M059J (cell line): ENCODE measurements at regions not wholly inside any gene's neighbourhood (a gene's known extent, or its start where the extent isn't known, plus 50 kb on each side); places are given as distances from the start of the nearest gene placed in this dataset.

Experiments used
- DNase-seq: peaks from one replicate; pipeline ENCODE4 v3.0.0-alpha.2; 2012; ENCODE audit warnings: low read depth

DNA sequence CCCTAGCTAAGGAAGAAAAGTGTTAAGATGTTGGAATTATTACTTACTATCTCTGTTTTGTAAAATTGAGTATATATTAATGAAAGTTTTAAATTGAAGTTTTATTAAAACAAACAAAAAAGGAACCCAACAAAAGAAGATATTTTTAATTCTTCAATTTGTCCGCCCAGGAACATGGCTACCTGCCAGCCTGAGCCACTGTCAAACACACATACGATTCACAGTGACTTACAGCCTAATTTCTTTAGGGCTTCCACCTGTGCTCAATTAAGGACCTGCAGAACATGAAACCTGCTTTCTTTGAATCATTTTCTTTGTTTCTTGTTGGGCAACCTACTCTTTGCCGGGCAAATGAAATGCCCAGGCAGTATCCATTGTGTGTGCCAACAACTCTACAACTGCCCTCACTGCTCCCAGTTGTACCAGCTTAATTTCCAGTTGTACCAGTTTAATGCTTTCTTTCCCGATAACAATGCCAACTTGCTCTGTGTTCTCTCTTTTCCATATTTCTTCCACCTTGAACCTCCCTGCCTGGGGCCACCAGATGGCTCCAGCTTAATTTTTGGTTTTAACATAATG is 181.7 kb downstream of the GBA3 start:
- DNase-seq = no peak

- DNase-seq = no peak
Measured at GRCh38 chr4:22873899-22874298, 181.2 kb downstream of the GBA3 start.

DNA sequence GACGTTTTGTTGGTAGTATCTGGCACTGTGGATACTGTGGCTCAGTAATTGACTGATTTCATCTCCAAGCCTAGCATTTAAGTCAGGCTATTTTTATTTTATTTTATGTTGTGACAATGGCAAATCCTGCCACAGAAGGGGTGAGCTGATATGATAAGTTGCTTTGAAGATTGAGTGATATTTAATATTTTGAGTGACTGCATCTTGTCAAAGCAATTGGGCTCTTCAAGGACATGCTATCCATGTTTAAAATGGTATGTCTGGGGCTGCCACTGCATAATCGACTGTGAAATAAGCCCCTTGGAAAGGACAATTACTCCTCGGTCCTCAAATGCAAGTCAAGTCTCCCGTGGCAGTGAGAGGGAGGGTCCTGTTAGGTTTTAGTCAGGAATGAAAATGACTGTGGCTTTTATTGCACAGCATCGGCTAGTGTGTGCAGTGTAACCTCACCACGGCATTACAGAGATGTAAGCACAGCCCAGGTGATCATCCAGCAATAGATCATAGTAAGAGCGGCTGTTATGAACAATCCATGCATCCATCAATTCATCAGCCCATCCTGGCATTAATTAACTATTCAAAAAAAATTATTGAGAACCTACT is 178.2 kb downstream of the GBA3 start:
- no peak for DNase-seq

DNA sequence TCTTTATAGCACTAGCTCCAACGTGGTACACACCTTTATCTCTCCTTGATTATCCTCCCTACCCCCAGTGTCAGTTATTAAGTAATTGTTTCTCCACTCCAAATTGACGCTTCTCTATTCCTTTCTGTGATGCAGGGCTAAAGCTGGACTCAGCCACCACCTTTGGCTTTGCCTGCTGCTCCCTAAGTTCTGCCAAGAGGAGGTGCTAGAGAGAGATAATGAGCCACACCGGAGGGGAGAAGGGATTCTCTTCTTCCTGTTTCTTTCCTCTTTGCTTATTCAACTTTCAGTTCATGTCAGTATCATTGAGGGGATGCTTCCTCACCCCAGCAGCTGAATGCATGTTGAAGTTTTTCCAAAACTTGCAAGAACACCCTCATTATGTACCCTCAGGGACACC is 176.5 kb downstream of the GBA3 start:
- no peak for DNase-seq
